ENCODE measurements at regions not wholly inside any gene's neighbourhood (a gene's known extent, or its start where the extent isn't known, plus 50 kb on each side); places are given as distances from the start of the nearest gene placed in this dataset.

GRCh38 chr2:194205568-194206227 is 1451.3 kb upstream of the SLC39A10 start:
- no peak overlapping the region for H3K4me3 ChIP-seq (ENCODE audit: low read depth, low read length)
- H3K36me3 ChIP-seq (ENCODE audit: control insufficient read depth in 2 of 2, insufficient read depth in 1 of 2, low read length in 2 of 2): no peaks in the 10 kb centered on the region
- no peak for TF ChIP-seq ZNF513 (tag by site-specific recombination; IDR thresholded peaks at IDR 0.05)
- TF ChIP-seq OSR2 (tag by site-specific recombination; IDR thresholded peaks at IDR 0.05): no peak
- no peak for TF ChIP-seq ZBTB11 (tag by site-specific recombination; conservative IDR thresholded peaks at IDR 0.05; ENCODE audit: low read depth)
- TF ChIP-seq ZBTB26 (tag by site-specific recombination; optimal IDR thresholded peaks at IDR 0.05): no peak
- TF ChIP-seq ZNF580 (tag by site-specific recombination; IDR thresholded peaks at IDR 0.05): no peak
- no peak for TF ChIP-seq ZNF558 (tag by site-specific recombination; IDR thresholded peaks at IDR 0.05)
- TF ChIP-seq TRIM28 (IDR thresholded peaks at IDR 0.05; ENCODE audit: borderline replicate concordance, low read length): no peak
- TF ChIP-seq ZNF16 (tag by site-specific recombination; IDR thresholded peaks at IDR 0.05; ENCODE audit: low read depth): no peak
- TF ChIP-seq SETDB1 (IDR thresholded peaks at IDR 0.05; ENCODE audit: insufficient read length, low read length): no peak
- no peak for TF ChIP-seq ZNF658 (tag by site-specific recombination; IDR thresholded peaks at IDR 0.05)
- no peak for TF ChIP-seq ZNF645 (tag by site-specific recombination; IDR thresholded peaks at IDR 0.05)
- no peak overlapping the region for H3K27ac ChIP-seq (ENCODE audit: extremely low read depth, low read depth, low read length)
- CTCF ChIA-PET: no interaction called here
- H3K4me1 ChIP-seq (ENCODE audit: control insufficient read depth, insufficient read depth, low read length): no peaks in the 10 kb centered on the region
- POLR2A ChIA-PET: no interaction called here
- H3K9me3 ChIP-seq (ENCODE audit: control insufficient read depth, insufficient read depth, low read depth, low read length): no peaks in the 10 kb centered on the region

- Histone ChIP-seq H3K9me3 (ENCODE audit: control insufficient read depth, insufficient read depth, low read depth, low read length) (no peaks in the 10 kb centered on the region), H3K4me1 (ENCODE audit: control insufficient read depth, insufficient read depth, low read length) (no peaks in the 10 kb centered on the region), H3K27ac (ENCODE audit: extremely low read depth, low read depth, low read length) (no peak overlapping the region), H3K36me3 (ENCODE audit: control insufficient read depth in 2 of 2, insufficient read depth in 1 of 2, low read length in 2 of 2) (no peaks in the 10 kb centered on the region), H3K4me3 (ENCODE audit: low read depth, low read length) (no peak overlapping the region)
- ChIA-PET POLR2A (no interaction called here), CTCF (no interaction called here)
- TF ChIP-seq ZBTB6 (tag by site-specific recombination; IDR thresholded peaks at IDR 0.05): no peak
- 0 out of 2 replicates have a peak, but pooled peaks have one; percentile 14 for TF ChIP-seq ZBTB21 (tag by site-specific recombination; IDR thresholded peaks at IDR 0.05)
Observed at GRCh38 chr2:194203898-194204297, 1453.1 kb upstream of the SLC39A10 start.
